PC-9 (cell line): ENCODE measurements at regions not wholly inside any gene's neighbourhood (a gene's known extent, or its start where the extent isn't known, plus 50 kb on each side); places are given as distances from the start of the nearest gene placed in this dataset.

Experiments
- CTCF ChIP-seq: fragments of 200-600 bp; sonication (generic); conservative IDR thresholded peaks from 2 replicates; pipeline ENCODE4 v1.6.1; 2017; ENCODE audit warnings: mixed run types, antibody characterized with exemption, mild to moderate bottlenecking, moderate library complexity
- EZH2 ChIP-seq: fragments of 200-600 bp; sonication (generic); IDR thresholded peaks from 2 replicates; pipeline ENCODE4 v1.8.0; 2017; ENCODE audit warnings: antibody characterized with exemption, low read depth

DNA sequence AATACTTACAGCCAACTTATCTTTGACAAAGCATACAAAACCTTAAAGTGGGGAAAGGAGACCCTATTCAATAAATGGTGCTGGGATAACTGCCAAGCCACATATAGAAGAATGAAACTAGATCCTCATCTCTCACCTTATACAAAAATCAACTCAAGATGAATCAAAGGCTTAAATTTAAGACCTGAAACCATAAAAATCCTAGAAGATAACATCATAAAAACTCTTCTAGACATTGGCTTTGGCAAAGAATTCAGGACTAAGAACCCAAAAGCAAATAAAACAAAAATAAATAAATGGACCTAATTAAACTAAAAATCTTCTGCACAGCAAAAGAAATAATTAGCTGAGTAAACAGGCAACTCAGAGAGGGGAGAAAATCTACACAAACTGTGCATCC is 335.6 kb upstream of the PBX1 start:
- TF ChIP-seq CTCF (no peak), EZH2 (no peak)
